ENCODE measurements at regions not wholly inside any gene's neighbourhood (a gene's known extent, or its start where the extent isn't known, plus 50 kb on each side); places are given as distances from the start of the nearest gene placed in this dataset.
A peak's percentile ranks its signal among the peaks of the same experiment; 100 is the strongest.

- DNase-seq = no peak
Observed at GRCh38 chr1:8113262-8114220, 87.4 kb upstream of the ERRFI1 start.

- no peak for DNase-seq
Observed at GRCh38 chr1:8112611-8113261, 86.6 kb upstream of the ERRFI1 start.

- DNase-seq = no peak
Observed at GRCh38 chr1:8111560-8111959, 85.5 kb upstream of the ERRFI1 start.

- DNase-seq = no peak
Observed at GRCh38 chr1:8109216-8109615, 83.1 kb upstream of the ERRFI1 start.

- no peak for DNase-seq
Observed at GRCh38 chr1:8107897-8108296, 81.8 kb upstream of the ERRFI1 start.

GRCh38 chr1:8104278-8105236 is 78.4 kb upstream of the ERRFI1 start:
- no peak for DNase-seq

- DNase-seq = no peak
Observed at GRCh38 chr1:8097908-8098307, 71.8 kb upstream of the ERRFI1 start.

GRCh38 chr1:8097077-8097799 is 71.1 kb upstream of the ERRFI1 start:
- peak; percentile 35 for DNase-seq

- DNase-seq = no peak
Observed at GRCh38 chr1:8096105-8097011, 70.2 kb upstream of the ERRFI1 start.

- no peak for DNase-seq
Observed at GRCh38 chr1:8095584-8095983, 69.5 kb upstream of the ERRFI1 start.

GRCh38 chr1:8094481-8095241 is 68.6 kb upstream of the ERRFI1 start:
- peak; percentile 5 for DNase-seq

- DNase-seq = no peak
Observed at GRCh38 chr1:8093221-8093980, 67.3 kb upstream of the ERRFI1 start.

GRCh38 chr1:8092657-8093056 is 66.5 kb upstream of the ERRFI1 start:
- DNase-seq = no peak

- no peak for DNase-seq
Observed at GRCh38 chr1:8091691-8092090, 65.6 kb upstream of the ERRFI1 start.

GRCh38 chr1:8090241-8090702 is 64.2 kb upstream of the ERRFI1 start:
- DNase-seq = no peak

GRCh38 chr1:8089535-8090228 is 63.6 kb upstream of the ERRFI1 start:
- peak; percentile 13 for DNase-seq

GRCh38 chr1:8086055-8086454 is 59.9 kb upstream of the ERRFI1 start:
- no peak for DNase-seq

- DNase-seq = no peak
Observed at GRCh38 chr1:8084913-8085312, 58.8 kb upstream of the ERRFI1 start.
